ENCODE measurements at regions not wholly inside any gene's neighbourhood (a gene's known extent, or its start where the extent isn't known, plus 50 kb on each side); places are given as distances from the start of the nearest gene placed in this dataset.

DNA sequence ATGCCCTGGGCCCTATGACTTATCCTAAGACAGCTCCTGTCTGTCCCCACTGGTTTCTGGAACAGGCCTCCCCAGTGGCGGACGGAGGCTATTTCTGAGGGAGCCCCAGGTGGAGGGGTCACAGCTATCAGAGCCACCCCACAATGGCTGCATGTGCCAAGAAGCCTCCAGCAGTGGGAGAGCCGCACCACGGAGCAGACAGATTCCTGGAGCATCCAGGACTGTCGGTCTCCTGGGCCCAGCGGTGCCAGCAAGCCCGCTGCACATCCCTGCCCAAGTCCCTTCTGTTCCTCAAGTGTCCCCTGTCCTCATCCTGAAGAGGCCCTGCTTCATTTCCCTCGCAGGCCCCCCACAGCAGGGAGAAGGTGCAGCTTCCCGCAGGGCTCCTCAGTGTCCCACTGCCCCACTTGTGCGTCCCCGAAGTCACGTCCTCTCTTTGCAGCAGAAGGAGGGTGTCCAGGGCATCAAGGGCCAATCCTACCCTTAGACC lies 193.0 kb upstream of the SHH start:
- no peak for ATAC-seq (ENCODE audit: poor library complexity)
- no peak for DNase-seq
- intact Hi-C loops (cut with DNase I) = no loop called here

DNA sequence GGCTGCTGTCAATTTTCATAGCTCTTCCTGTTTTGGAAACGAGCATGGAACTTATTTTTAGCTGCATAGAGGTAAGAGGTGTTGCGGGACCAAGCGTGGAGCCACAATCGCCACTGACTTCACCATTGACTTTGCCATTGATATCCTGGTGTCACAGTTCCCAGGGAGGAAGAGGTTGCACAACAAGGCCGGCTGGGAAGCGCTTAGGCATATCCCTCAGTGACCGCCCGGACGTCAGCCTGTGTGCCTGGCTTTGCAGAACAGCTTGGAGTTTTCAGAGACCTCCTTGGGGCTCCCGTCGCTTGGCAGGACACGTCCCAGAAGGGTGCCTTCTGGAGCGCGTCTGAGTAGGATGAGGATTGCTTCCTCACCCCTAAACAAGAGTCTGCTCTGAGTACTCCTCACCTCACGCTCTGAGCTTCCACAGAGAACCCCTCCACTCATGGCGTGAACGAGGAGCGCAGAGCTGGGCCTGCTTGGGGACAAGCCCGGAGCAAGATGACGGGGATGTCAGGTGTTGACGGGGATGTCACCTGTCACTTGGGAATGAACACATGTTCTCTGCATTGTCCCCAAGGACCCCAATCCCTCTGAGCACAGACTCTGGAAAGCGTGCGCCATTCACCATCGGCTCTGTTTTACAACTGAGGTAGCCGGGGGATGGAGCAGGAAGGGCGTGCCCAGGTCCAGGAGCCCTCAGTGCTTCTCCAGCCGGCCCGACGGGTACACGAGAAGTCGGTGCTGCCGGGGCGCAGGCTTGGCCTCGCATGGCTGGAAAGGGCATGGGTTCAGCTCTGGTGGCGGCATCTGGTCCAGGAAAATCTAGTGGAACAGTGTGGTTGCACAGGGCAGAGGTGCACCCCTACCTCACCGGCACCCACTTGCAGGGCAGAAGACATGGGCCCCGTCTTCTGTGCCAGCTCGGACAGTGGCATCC lies 192.3 kb upstream of the SHH start:
- ATAC-seq (ENCODE audit: poor library complexity) (no peak), DNase-seq (no peak)
- intact Hi-C loops (cut with DNase I) = no loop called here

DNA sequence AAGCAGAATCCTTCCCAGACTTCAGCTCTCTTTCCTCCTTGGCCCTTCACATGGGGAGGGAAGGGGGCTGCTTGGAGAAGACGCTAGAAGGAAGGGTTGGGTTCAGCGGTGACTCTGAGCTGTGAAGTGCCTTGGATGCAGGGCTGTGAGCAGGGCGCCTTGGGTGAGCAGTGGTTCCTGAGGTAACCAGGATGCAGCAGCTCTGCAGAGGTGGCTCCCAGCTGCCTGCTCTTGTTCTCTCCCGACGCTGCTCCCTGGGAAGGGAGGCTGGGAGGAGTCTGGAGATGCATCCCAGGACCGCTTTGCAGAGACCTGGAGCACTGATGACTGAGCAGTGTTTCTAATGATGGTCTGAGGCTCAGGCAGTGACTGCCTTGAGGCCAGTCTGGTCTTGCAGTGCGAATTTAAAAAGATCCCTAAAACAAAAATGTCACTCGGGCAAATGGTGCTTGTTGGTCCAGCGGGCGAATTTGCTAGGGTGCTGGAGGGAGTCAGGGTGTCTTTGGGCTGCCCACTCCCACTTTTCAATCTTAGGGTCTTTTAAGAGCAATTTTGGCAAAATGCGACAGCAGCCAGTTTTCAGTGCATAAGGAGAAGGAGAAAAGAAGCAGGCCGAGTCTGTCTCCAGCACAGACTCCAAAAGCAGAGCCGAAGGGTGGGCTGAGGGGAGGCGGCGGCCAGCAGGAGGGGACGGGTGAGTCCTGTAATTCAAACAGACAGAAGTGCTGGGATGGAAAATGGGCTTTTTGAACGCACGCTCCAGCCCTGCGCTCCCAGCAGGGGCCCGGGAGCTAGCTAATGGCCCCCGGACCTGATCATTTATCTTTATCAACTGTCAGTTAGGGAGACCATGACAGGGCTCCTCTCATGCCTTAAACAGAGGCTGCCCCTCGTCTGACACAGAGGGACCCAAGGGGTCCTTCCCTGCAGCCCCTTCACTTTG lies 191.2 kb upstream of the SHH start:
- intact Hi-C loops (cut with DNase I) = no loop called here
- ATAC-seq (ENCODE audit: poor library complexity) = no peak
- no peak for DNase-seq

DNA sequence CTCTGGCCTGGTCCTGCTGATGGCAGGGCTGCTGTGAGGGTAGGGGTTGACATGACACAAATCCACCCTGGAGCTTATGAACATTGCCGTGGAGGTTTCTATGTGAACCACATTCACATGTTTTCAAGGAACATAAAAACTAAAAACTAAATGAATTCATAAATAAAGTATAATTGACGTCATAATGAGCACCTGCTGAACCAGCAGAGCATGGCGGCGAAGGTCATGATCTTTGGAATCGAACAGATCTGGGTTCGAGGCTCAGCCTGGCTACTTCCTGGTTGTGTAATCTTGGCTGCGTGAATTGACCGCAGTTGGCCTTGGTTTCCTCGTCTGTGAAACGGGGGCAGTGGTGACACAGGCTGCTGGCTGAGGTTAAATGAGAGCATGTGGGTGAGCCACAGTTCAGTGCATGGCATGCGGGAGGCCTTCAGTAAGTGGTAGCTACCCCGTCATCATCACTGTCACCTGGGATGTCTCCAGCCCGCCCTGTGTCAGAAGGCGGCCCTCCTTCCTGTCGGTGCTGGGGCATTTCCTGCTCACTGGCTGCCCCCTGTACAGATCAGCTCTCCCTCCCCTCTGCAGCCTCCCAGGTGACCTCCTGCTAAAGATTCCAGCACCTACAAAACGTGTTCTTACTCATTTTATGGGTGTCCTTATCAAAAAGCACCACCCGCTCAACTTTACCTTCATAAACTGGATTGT lies 190.3 kb upstream of the SHH start:
- intact Hi-C loops (cut with DNase I) = no loop called here
- ATAC-seq (ENCODE audit: poor library complexity) = no peak

DNA sequence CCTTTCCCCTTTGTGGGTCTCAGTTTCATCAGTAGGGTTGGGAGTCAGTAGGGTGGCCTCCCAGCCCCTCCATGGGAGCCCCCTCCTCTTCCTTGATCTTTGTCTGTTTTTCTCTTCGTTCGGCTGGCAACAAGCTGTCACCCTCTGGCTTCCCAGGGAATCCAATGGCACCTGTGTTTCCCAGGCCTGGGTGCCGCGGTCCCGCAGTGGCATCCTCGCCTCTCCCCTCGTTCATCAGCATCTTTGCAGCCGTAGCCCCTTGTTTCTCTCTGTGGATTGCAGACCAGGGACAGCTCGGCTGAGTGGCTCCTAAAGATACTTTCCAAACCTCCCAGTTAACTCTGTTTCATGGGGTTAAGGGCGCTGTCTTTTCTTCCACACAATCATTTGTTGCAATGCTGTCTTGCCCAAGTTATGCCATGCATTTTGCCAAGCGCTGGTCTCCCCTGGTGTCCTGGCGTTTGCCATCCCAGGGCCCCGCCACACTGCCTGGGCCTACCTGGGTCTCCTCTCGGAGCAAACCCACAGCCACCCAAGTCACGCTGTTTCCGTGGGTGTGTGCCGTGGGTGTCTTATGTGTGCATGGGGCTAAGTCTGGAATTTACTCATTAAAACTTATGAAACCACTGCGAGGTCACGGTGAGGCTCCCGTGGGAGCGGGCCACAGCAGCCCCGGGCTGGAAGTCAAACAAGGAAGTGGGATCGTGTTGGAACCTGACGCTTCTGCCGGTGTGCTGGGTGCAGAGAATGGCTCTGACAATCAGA lies 189.4 kb upstream of the SHH start:
- intact Hi-C loops (cut with DNase I) = no loop called here
- DNase-seq (no peak), ATAC-seq (ENCODE audit: poor library complexity) (no peak)

More for the DNA sequence above, 190.3 kb upstream of the SHH start:
- no peak for DNase-seq

DNA sequence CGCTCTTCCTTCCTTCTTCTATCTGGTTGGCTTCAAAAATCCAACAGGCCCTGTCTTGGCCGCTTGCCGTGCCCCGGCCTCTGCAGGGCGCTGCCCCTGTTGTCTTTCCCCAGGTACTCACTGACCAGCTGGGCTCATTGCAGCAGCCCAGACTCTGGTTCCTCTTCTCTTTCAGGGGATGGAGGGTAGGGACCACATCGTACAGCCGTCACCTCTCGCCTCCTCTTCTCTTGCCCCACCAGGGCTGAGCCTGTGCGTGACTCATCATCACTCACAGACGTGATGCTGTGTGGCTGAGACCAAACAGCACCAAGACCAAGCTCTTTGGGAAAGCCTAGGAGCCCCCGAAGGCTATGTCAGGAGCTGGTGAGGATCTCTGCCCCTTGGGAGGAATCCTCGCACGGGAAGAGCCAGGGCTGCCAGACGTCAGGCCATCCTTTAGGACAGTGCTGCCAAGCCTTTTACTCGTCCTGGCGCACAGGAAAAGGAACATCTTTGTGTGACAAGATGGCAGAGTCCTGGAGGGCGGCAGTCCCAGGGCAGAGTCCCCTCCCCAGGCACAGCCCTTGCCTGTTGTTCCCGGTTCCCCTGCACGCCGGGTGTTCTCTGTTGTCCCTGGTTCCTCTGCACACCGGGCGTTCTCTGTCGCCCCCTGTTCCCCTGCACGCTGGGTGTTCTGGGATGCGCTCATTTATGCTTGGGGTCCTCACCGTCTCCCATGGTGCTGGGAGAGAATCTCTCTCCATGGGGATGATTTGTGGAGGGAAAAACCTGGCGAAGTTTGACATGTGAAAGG lies 188.5 kb upstream of the SHH start:
- DNase-seq (no peak), ATAC-seq (ENCODE audit: poor library complexity) (no peak)
- intact Hi-C loops (cut with DNase I) = no loop called here

DNA sequence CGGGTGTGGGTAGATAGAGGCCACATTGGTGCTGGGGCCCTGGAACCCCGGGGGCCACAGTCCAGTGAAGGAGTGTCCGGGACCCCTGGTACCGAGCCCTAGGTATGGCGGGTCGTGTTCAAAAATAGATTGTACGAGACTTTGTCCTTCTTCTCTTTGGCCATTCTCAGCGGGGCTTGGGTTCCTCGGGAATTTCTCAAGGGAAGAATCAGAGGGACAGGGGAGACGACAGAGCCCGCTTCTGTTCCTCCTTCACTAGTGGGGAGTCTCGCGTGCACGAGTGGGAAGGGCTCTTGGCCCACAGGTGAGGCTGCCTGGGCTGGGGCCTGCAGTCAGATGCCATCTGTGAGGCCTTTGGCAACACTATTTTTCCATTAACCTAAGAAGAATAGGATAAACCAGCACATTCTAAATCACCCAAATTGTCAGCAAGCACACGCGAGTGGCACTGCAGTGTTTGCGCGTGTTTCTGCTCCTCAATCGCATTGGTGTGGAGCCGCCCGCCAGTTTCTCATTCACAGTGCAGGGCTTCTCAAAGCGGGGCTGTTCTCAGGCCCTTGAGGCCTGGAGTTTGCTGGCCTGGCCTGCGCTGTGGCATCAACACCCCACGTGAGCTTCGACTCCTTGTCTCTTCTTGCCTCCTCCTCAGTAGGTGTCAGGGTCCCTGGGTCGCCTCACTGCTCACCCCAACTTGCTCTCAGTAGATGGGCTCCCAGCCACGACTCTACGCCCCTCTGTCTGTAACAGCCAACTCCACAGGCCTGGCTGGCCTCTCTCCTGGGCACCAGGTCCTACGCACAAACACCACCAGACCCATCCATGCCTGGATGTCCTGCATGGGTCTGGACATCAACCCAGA lies 187.6 kb upstream of the SHH start:
- ATAC-seq (ENCODE audit: poor library complexity) (no peak), DNase-seq (no peak)
- intact Hi-C loops (cut with DNase I) = no loop called here

DNA sequence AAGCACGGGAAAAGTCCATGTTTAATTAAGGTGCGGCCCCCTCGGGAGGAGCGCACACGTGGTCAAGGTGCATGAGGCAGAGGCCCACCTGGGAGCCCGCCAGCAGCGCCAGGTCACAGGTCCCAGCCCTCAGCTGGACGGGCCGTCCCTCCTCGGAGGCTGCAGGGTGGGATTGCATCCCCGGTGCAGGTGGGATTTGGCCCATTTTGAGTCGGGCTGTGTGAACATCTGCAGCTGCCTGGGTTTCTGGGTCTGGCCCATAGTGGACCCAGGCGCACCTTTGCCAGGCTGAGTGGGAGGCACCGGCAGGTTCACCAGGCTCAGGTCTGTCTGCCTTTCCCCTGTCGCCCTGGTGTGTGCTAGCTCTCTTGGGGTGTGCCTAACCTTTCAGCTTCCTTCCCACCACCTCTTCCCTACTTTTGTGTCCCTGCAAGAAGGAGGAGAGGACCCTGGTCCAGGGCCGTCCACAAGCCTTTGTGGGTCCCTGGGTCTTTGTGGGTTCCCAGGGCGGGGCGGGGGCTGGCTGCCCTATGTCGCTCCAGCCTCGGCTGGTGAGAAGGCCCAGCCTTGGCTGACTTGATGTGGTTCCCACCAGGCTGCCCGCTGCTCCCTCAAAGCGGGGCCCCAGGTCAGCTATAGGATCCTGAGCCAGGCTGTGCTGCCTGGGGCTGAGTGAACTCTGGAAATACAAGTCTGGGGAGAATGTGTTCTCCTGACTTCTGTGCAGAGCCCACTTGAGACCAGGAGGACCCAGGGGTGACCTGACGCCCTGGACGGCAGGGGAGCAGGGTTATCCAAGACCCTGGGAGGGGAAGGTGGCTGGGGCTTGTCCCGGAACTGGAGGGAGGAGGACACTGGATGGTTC lies 186.7 kb upstream of the SHH start:
- intact Hi-C loops (cut with DNase I) = no loop called here
- no peak for ATAC-seq (ENCODE audit: poor library complexity)
- DNase-seq = no peak

DNA sequence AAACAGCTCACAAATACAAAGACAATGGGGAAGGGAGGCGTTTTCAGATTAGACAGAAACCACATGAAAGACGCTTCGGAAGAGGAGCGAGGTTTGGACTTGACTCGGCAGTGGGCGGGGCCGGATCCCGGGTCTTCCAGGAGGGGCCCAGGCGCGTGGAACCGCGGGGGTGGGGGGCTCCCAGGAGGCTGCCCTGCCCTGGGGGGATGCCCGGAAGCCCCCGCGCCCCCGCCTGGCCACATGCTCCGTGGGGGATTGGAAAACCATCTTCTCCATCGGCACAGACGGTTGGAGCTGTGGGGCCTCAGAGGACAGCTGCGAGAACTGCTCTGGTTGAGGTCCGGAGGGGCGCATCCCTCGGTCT lies 186.0 kb upstream of the SHH start:
- no peak for ATAC-seq (ENCODE audit: poor library complexity)
- intact Hi-C loops (cut with DNase I) = no loop called here

DNA sequence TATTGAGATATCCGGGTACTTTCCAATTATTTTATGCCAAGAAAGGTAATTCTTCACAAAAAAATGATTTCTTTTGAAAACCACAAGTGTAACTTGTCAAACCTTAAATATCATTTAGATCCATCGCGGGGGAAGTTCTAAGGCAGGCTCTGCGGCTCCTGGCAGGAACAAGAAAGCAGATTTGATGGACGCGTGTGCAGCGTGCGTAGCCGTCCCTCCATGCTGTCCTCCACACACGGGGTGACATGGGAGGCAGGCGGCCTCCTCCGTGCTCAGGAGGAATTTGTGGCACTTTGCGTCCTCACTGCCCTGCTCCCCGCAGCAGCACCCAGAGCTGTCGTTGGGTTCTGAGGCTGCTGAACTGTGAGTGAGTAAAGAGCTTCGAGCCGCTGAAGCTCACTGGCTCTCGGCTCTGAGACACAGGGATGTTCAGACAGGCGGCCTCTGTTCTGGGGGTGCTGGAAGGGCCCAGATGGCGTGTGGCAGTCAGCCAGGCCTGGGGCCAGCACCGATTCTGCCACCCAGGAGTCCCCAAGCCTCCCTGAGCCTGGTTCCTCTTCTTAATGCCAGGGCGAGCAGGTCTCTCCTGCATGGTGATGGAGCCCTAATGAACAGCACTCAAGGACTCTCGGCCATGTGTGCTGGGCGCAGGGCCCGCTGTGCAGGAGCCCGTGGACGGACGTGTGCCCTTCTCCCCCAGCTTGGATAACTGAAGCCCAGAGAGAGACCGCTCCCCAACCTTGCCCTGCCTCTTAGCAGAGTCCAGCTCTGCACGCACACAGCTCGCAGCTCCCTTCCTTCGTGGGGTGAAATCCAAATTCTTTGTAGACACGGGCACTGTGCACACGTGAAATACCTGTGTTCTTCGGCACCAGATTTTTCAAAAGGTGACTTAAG lies 185.4 kb upstream of the SHH start:
- ATAC-seq (ENCODE audit: poor library complexity) (no peak), DNase-seq (no peak)
- intact Hi-C loops (cut with DNase I) = no loop called here

More for the DNA sequence above, 186.0 kb upstream of the SHH start:
- DNase-seq = no peak

DNA sequence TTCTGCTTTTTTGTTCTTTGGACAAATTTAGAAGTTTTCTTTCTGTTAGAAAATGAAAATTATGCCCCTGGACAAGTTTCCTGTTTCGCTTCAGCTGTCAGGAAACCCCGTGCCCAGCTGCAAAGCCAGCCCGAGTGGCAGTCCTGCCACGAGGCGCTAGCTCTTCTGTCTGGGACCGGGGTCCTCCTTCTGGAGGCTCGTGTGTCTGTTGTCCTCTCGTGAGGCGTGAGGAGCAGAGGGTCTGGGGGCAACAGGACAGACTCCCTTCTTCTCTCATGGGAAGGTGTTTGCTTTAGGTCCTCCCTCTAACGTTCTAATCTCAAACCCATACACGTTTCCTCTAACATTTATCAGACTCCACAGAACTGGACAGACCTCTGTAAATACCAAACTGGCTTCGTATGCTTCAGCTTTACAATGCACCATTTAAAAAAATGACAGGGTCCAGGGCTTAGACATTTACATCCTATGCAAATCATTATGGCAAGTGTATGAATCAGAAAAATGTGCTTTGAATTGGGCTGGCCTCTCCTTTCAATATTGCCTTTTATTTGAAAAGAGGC lies 184.5 kb upstream of the SHH start:
- ATAC-seq (ENCODE audit: poor library complexity) (no peak), DNase-seq (no peak)
- intact Hi-C loops (cut with DNase I) = no loop called here

DNA sequence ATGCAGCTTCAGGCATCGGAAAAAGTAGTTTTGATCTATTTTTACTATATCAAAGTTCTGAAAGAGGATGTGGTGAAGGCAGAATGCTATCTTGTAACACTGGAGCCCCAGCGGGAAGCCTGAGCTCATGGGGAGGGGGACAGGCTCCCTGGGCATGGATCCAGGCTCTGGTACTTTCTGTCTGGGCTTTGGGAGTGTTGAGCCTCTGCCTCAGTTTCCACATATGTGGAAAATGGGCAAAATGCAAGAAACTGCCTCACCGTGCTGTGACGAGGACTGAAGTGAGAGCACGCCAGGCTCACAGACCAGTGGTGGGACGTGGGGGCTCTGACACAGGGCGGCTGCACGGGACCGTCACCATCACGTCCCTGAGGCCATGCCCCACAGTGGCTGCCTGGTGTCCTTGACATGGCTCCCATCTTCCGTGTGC lies 182.9 kb upstream of the SHH start:
- no peak for ATAC-seq (ENCODE audit: poor library complexity)
- DNase-seq = no peak
- intact Hi-C loops (cut with DNase I) = no loop called here

DNA sequence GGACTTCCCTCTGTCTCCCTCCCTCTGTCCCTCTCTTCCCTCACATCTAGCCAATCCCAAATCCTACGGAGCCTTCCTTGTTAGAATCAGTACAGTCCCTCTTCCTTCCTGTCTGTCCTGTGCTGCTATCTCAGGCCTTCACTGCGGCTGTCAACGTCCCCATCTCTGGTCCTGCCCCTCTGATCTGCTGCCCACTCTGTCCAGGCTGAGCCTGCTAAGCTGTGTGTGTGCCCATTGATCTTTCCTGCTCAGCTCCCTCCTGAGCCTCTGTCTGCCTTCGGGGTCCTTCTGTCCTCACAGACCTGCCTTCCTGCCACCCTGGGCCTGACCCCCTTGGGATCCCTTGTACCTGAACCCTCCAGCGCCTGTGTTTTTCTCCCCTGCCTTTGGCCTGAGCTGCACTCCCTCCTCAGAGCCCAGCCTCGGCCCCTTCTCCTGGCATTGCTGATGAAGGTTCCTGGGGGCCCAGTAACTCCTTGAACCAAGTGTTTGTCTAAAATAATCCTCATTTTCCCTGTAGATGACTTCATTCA lies 182.1 kb upstream of the SHH start:
- intact Hi-C loops (cut with DNase I) = no loop called here
- no peak for ATAC-seq (ENCODE audit: poor library complexity)
- DNase-seq = no peak
